SK-N-SH treated with all-trans-retinoic acid at 6 μM for 48 hours (cell line): ENCODE measurements at regions not wholly inside any gene's neighbourhood (a gene's known extent, or its start where the extent isn't known, plus 50 kb on each side); places are given as distances from the start of the nearest gene placed in this dataset.

Experiments used
- ATAC-seq: fragments of 200-7000 bp; cut with Tn5 transposase; 3 replicates; pipeline ENCODE4 v1.9.1; 2020; ENCODE audit warnings: mild to moderate bottlenecking, moderate library complexity
- BACH2 ChIP-seq: fragments of 250-450 bp; sonication (Bioruptor Pico); IDR thresholded peaks from 2 replicates; pipeline ENCODE4 v1.9.0; 2021; ENCODE audit warnings: mild to moderate bottlenecking, borderline replicate concordance
- ESRRG ChIP-seq: fragments of 250-450 bp; sonication (Bioruptor Pico); IDR thresholded peaks from 2 replicates; pipeline ENCODE4 v1.6.1; 2021; ENCODE audit warnings: mild to moderate bottlenecking
- GLIS3 ChIP-seq: fragments of 250-450 bp; sonication (Bioruptor Pico); IDR thresholded peaks from 2 replicates; pipeline ENCODE4 v1.5.0; 2020; ENCODE audit warnings: mild to moderate bottlenecking, moderate library complexity
- ISL1 ChIP-seq: fragments of 250-450 bp; sonication (Bioruptor Pico); IDR thresholded peaks from 2 replicates; pipeline ENCODE4 v2.1.2; 2022; ENCODE audit warnings: mild to moderate bottlenecking, moderate library complexity
- OSR1 ChIP-seq: fragments of 250-450 bp; sonication (Bioruptor Pico); IDR thresholded peaks from 2 replicates; pipeline ENCODE4 v1.8.0; 2022; ENCODE audit warnings: moderate library complexity, mild to moderate bottlenecking, inconsistent platforms
- POU6F1 ChIP-seq: fragments of 250-450 bp; sonication (Bioruptor Pico); IDR thresholded peaks from 2 replicates; pipeline ENCODE4 v1.8.0; 2021; ENCODE audit warnings: low read depth, mild to moderate bottlenecking, moderate library complexity, borderline replicate concordance
- PPARA ChIP-seq: fragments of 250-450 bp; sonication (Bioruptor Pico); IDR thresholded peaks from 2 replicates; pipeline ENCODE4 v1.5.0; 2020; ENCODE audit warnings: mild to moderate bottlenecking, borderline replicate concordance
- SNAI2 ChIP-seq: fragments of 250-450 bp; sonication (Bioruptor Pico); IDR thresholded peaks from 2 replicates; pipeline ENCODE4 v1.5.0; 2020; ENCODE audit warnings: mild to moderate bottlenecking, moderate library complexity
- TCF4 ChIP-seq: fragments of 250-450 bp; sonication (Bioruptor Pico); IDR thresholded peaks from 2 replicates; pipeline ENCODE4 v1.8.0; 2021; ENCODE audit warnings: mild to moderate bottlenecking, moderate library complexity, borderline replicate concordance
- TOX ChIP-seq: fragments of 250-450 bp; sonication (Bioruptor Pico); IDR thresholded peaks from 2 replicates; pipeline ENCODE4 v1.8.0; 2021; ENCODE audit warnings: mild to moderate bottlenecking, moderate library complexity, borderline replicate concordance
- ZFP3 ChIP-seq: fragments of 250-450 bp; sonication (Bioruptor Pico); IDR thresholded peaks from 2 replicates; pipeline ENCODE4 v1.5.0; 2020; ENCODE audit warnings: mild to moderate bottlenecking, moderate library complexity
- ZFP30 ChIP-seq: fragments of 450-650 bp; formaldehyde crosslinking; IDR thresholded peaks from 2 replicates; pipeline ENCODE4 v1.5.0; 2022; ENCODE audit warnings: mild to moderate bottlenecking, moderate library complexity
- ZNF70 ChIP-seq: fragments of 450-650 bp; formaldehyde crosslinking; IDR thresholded peaks from 2 replicates; pipeline ENCODE4 v1.5.0; 2020; ENCODE audit warnings: mild to moderate bottlenecking, moderate library complexity
- ZNF8 ChIP-seq: fragments of 450-650 bp; formaldehyde crosslinking; IDR thresholded peaks from 2 replicates; pipeline ENCODE4 v1.5.0; 2020; ENCODE audit warnings: mild to moderate bottlenecking, moderate library complexity
- TF ChIP-seq, protein P1 (sequence below): fragments of 250-450 bp; sonication (Bioruptor Pico); IDR thresholded peaks from 2 replicates; pipeline ENCODE4 v1.8.0; 2020; ENCODE audit warnings: mild to moderate bottlenecking, moderate library complexity, borderline replicate concordance
- TF ChIP-seq, protein P2 (sequence below): fragments of 250-450 bp; sonication (Bioruptor Pico); IDR thresholded peaks from 2 replicates; pipeline ENCODE4 v1.5.0; 2020; ENCODE audit warnings: mild to moderate bottlenecking, moderate library complexity
- TF ChIP-seq, protein P3 (sequence below): fragments of 250-450 bp; sonication (Bioruptor Pico); IDR thresholded peaks from 2 replicates; pipeline ENCODE4 v1.5.1; 2020; ENCODE audit warnings: low read depth, mild to moderate bottlenecking, moderate library complexity
- TF ChIP-seq, protein P4 (sequence below): fragments of 250-450 bp; sonication (Bioruptor Pico); IDR thresholded peaks from 2 replicates; pipeline ENCODE4 v1.5.1; 2021; ENCODE audit warnings: mild to moderate bottlenecking, moderate library complexity

DNA sequence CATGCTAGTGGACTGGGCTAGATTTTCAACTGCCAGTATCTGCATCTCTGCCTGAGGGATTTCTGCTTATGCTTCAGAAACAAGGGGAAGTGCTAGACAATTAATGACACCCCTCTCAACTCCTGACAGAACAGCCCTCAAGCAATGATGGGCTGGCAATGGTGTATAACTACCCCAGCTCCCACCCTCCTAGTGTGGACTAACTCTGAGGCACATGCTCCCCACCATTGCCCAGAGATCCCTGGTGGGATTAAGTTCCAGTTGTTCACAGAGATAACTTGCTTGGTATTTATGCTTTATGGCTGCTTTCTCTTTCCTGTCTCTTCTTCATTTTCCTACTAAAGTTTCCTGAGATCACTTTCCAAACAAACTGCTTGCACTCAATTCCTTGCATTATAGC, 113.5 kb downstream of the RPS24 start:
- no peak for ATAC-seq
- TF ChIP-seq ESRRG, result no peak
- no peak for TF ChIP-seq SNAI2 (CRISPR knock-in tag)
- TF ChIP-seq, protein P1, sequence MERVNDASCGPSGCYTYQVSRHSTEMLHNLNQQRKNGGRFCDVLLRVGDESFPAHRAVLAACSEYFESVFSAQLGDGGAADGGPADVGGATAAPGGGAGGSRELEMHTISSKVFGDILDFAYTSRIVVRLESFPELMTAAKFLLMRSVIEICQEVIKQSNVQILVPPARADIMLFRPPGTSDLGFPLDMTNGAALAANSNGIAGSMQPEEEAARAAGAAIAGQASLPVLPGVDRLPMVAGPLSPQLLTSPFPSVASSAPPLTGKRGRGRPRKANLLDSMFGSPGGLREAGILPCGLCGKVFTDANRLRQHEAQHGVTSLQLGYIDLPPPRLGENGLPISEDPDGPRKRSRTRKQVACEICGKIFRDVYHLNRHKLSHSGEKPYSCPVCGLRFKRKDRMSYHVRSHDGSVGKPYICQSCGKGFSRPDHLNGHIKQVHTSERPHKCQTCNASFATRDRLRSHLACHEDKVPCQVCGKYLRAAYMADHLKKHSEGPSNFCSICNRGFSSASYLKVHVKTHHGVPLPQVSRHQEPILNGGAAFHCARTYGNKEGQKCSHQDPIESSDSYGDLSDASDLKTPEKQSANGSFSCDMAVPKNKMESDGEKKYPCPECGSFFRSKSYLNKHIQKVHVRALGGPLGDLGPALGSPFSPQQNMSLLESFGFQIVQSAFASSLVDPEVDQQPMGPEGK (CRISPR knock-in tag), result no peak
- no peak for TF ChIP-seq ZFP3 (CRISPR knock-in tag)
- TF ChIP-seq ZFP30, result no peak
- TF ChIP-seq, protein P2, sequence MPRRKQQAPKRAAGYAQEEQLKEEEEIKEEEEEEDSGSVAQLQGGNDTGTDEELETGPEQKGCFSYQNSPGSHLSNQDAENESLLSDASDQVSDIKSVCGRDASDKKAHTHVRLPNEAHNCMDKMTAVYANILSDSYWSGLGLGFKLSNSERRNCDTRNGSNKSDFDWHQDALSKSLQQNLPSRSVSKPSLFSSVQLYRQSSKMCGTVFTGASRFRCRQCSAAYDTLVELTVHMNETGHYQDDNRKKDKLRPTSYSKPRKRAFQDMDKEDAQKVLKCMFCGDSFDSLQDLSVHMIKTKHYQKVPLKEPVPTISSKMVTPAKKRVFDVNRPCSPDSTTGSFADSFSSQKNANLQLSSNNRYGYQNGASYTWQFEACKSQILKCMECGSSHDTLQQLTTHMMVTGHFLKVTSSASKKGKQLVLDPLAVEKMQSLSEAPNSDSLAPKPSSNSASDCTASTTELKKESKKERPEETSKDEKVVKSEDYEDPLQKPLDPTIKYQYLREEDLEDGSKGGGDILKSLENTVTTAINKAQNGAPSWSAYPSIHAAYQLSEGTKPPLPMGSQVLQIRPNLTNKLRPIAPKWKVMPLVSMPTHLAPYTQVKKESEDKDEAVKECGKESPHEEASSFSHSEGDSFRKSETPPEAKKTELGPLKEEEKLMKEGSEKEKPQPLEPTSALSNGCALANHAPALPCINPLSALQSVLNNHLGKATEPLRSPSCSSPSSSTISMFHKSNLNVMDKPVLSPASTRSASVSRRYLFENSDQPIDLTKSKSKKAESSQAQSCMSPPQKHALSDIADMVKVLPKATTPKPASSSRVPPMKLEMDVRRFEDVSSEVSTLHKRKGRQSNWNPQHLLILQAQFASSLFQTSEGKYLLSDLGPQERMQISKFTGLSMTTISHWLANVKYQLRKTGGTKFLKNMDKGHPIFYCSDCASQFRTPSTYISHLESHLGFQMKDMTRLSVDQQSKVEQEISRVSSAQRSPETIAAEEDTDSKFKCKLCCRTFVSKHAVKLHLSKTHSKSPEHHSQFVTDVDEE (CRISPR knock-in tag), result no peak
- TF ChIP-seq ZNF8 (CRISPR knock-in tag), result no peak
- TF ChIP-seq ISL1 (CRISPR knock-in tag), result no peak
- TF ChIP-seq, protein P3, sequence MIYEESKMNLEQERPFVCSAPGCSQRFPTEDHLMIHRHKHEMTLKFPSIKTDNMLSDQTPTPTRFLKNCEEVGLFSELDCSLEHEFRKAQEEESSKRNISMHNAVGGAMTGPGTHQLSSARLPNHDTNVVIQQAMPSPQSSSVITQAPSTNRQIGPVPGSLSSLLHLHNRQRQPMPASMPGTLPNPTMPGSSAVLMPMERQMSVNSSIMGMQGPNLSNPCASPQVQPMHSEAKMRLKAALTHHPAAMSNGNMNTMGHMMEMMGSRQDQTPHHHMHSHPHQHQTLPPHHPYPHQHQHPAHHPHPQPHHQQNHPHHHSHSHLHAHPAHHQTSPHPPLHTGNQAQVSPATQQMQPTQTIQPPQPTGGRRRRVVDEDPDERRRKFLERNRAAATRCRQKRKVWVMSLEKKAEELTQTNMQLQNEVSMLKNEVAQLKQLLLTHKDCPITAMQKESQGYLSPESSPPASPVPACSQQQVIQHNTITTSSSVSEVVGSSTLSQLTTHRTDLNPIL, result no peak
- TF ChIP-seq, protein P4, sequence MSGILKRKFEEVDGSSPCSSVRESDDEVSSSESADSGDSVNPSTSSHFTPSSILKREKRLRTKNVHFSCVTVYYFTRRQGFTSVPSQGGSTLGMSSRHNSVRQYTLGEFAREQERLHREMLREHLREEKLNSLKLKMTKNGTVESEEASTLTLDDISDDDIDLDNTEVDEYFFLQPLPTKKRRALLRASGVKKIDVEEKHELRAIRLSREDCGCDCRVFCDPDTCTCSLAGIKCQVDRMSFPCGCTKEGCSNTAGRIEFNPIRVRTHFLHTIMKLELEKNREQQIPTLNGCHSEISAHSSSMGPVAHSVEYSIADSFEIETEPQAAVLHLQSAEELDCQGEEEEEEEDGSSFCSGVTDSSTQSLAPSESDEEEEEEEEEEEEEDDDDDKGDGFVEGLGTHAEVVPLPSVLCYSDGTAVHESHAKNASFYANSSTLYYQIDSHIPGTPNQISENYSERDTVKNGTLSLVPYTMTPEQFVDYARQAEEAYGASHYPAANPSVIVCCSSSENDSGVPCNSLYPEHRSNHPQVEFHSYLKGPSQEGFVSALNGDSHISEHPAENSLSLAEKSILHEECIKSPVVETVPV (CRISPR knock-in tag), result no peak
- no peak for TF ChIP-seq PPARA (CRISPR knock-in tag)
- no peak for TF ChIP-seq TOX
- no peak for TF ChIP-seq POU6F1 (CRISPR knock-in tag)

GRCh38 chr10:78148216-78148960, 114.7 kb downstream of the RPS24 start:
- ATAC-seq, result no peak
- TF ChIP-seq BACH2 (CRISPR knock-in tag), result no peak
- TF ChIP-seq, protein P1 (CRISPR knock-in tag), result no peak
- TF ChIP-seq TCF4, result peak; percentile 51; the same call in 1 of the 2 replicates
- no peak for TF ChIP-seq SNAI2 (CRISPR knock-in tag)
- TF ChIP-seq ZFP3 (CRISPR knock-in tag), result no peak
- TF ChIP-seq ZNF70 (CRISPR knock-in tag), result no peak

DNA sequence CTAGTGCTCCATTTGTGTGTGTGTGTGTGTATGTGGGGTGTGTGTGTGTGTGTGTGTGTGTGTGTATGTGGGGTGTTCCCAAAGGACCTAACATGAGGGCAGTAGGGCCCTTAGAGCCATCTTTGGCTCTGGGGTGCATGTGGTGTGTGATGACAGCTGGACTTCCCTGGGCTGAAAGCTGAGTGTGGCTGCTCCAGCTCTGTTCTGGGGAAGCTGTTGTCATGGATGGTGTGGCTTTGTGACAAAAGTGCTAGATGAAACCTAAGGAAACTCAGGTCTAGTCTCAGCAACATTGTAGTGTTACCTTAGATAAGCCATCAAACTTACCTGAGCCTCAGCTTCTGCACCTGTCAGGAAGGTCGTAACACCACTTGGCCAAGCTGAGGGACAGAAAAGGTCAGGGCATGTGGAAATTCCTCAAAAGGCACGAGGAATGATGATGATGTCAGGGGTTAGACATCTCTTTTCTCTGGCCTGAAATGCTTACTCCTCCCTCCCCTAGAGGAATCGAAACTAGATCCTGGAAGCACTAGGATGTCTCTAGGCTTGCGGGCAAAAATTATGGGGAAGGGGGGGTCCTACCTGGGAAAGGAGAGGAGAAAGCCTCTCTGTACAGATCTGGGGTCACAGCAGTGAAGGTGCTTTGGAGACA, 115.4 kb downstream of the RPS24 start:
- peak; percentile 34; the same call in 1 of the 3 replicates for ATAC-seq
- TF ChIP-seq GLIS3 (CRISPR knock-in tag) (no peak), POU6F1 (CRISPR knock-in tag) (no peak), OSR1 (CRISPR knock-in tag) (no peak), ISL1 (CRISPR knock-in tag) (no peak)
- TF ChIP-seq, protein P3, result no peak
